ENCODE measurements at regions not wholly inside any gene's neighbourhood (a gene's known extent, or its start where the extent isn't known, plus 50 kb on each side); places are given as distances from the start of the nearest gene placed in this dataset.

GRCh38 chrX:39453889-39454621, 643.7 kb downstream of the BCOR start:
- FAIRE-seq (no peak), DNase-seq (ENCODE audit: insufficient read length, low spot score) (no peak)

- DNase-seq (ENCODE audit: insufficient read length, low spot score) (no peak), FAIRE-seq (no peak)
These were observed 640.7 kb downstream of the BCOR start for GRCh38 chrX:39456894-39457604.

GRCh38 chrX:39458779-39459178, 639.0 kb downstream of the BCOR start:
- FAIRE-seq (no peak), DNase-seq (ENCODE audit: insufficient read length, low spot score) (no peak)

- DNase-seq (ENCODE audit: insufficient read length, low spot score) (no peak), FAIRE-seq (no peak)
These were observed 638.6 kb downstream of the BCOR start for GRCh38 chrX:39459204-39459603.

- no peak for FAIRE-seq
- DNase-seq (ENCODE audit: insufficient read length, low spot score): no peak
These were observed 637.8 kb downstream of the BCOR start for GRCh38 chrX:39459952-39460351.

- FAIRE-seq (no peak), DNase-seq (ENCODE audit: insufficient read length, low spot score) (no peak)
These were observed 637.3 kb downstream of the BCOR start for GRCh38 chrX:39460499-39460898.

GRCh38 chrX:39462835-39463234, 634.9 kb downstream of the BCOR start:
- DNase-seq (ENCODE audit: insufficient read length, low spot score) (no peak), FAIRE-seq (no peak)

GRCh38 chrX:39464253-39464652, 633.5 kb downstream of the BCOR start:
- FAIRE-seq: no peak
- DNase-seq (ENCODE audit: insufficient read length, low spot score): no peak

GRCh38 chrX:39465467-39465866, 632.3 kb downstream of the BCOR start:
- no peak for FAIRE-seq

GRCh38 chrX:39465906-39466305, 631.9 kb downstream of the BCOR start:
- FAIRE-seq (no peak), DNase-seq (ENCODE audit: insufficient read length, low spot score) (no peak)

More at GRCh38 chrX:39465467-39465866, 632.3 kb downstream of the BCOR start:
- no peak for DNase-seq (ENCODE audit: insufficient read length, low spot score)

- DNase-seq (ENCODE audit: insufficient read length, low spot score) (no peak), FAIRE-seq (no peak)
These were observed 628.6 kb downstream of the BCOR start for GRCh38 chrX:39469126-39469525.

- no peak for FAIRE-seq
- DNase-seq (ENCODE audit: insufficient read length, low spot score): no peak
These were observed 627.0 kb downstream of the BCOR start for GRCh38 chrX:39470588-39471407.

- FAIRE-seq (no peak), DNase-seq (ENCODE audit: insufficient read length, low spot score) (no peak)
These were observed 625.6 kb downstream of the BCOR start for GRCh38 chrX:39472161-39472560.

GRCh38 chrX:39473812-39474211, 623.9 kb downstream of the BCOR start:
- DNase-seq (ENCODE audit: insufficient read length, low spot score) (no peak), FAIRE-seq (no peak)

- FAIRE-seq (no peak), DNase-seq (ENCODE audit: insufficient read length, low spot score) (no peak)
These were observed 622.4 kb downstream of the BCOR start for GRCh38 chrX:39475372-39475771.

- FAIRE-seq (no peak), DNase-seq (ENCODE audit: insufficient read length, low spot score) (no peak)
These were observed 621.1 kb downstream of the BCOR start for GRCh38 chrX:39476604-39477021.

- DNase-seq (ENCODE audit: insufficient read length, low spot score): no peak
- no peak for FAIRE-seq
These were observed 620.6 kb downstream of the BCOR start for GRCh38 chrX:39477031-39477761.

GRCh38 chrX:39477762-39478120, 620.0 kb downstream of the BCOR start:
- DNase-seq (ENCODE audit: insufficient read length, low spot score) (no peak), FAIRE-seq (peak; percentile 8)

- FAIRE-seq (no peak), DNase-seq (ENCODE audit: insufficient read length, low spot score) (no peak)
These were observed 617.9 kb downstream of the BCOR start for GRCh38 chrX:39479856-39480255.

- DNase-seq (ENCODE audit: insufficient read length, low spot score) (no peak), FAIRE-seq (no peak)
These were observed 616.8 kb downstream of the BCOR start for GRCh38 chrX:39480963-39481362.

GRCh38 chrX:39481621-39482020, 616.1 kb downstream of the BCOR start:
- no peak for DNase-seq (ENCODE audit: insufficient read length, low spot score)
- no peak for FAIRE-seq

All from GM19239 (cell line).